Retinal pigment epithelial cell (primary cell): ENCODE measurements at regions not wholly inside any gene's neighbourhood (a gene's known extent, or its start where the extent isn't known, plus 50 kb on each side); places are given as distances from the start of the nearest gene placed in this dataset.
"Not testable (repeated sequence)": the region's sequence is repeated elsewhere in the genome, so short reads cannot be mapped to it uniquely, and the experiment has no call there.

Experiments used
- DNase-seq: peaks from one replicate; pipeline ENCODE4 v3.0.0-alpha.2; 2010; ENCODE audit warnings: low read depth
- H3K4me3 ChIP-seq: 2 replicates; pipeline ENCODE4 v1.5.1; 2011; ENCODE audit warnings: mild to moderate bottlenecking, low read length, control low read depth, moderate library complexity
- TF ChIP-seq, protein P1 (sequence below): conservative IDR thresholded peaks from 2 replicates; pipeline ENCODE4 v1.5.1; 2011; ENCODE audit warnings: low read depth, low read length, control low read depth, inconsistent platforms

DNA sequence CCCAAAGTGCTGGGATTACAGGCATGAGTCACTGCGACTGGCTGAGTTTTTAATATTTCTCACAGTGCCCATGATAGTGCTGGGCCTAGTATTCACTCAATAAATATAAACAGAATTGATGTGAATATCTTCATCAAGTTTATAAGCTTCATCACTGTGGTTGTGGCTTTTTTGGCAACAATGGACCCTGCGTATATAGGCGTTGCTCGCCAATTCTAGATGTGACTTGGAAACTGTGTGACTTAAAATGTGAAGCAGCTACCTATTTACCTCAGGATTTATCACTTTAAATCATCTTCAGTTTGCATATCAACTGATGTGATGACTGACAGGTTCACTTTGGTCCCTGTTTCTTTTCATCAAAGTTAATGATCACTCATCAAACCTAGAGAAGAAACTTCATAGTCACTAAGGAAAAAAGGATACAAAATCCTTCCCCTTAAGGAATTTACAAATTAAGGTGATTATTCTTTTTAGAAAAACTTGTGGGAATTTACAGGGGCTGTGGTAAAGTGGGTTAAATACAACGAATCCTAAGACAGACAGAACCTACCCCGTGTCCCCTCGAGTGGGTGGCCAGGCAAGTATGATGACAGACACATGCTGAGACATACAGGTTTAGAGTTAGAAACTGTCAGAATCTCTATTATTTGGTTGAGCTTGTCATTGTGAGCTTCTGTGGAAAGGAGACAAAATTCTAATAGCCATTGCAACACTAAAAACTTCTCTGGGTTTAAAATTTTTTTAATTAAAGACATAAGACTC lies 101.3 kb downstream of the AKAP11 start:
- no peak overlapping the region for H3K4me3 ChIP-seq
- TF ChIP-seq, protein P1, sequence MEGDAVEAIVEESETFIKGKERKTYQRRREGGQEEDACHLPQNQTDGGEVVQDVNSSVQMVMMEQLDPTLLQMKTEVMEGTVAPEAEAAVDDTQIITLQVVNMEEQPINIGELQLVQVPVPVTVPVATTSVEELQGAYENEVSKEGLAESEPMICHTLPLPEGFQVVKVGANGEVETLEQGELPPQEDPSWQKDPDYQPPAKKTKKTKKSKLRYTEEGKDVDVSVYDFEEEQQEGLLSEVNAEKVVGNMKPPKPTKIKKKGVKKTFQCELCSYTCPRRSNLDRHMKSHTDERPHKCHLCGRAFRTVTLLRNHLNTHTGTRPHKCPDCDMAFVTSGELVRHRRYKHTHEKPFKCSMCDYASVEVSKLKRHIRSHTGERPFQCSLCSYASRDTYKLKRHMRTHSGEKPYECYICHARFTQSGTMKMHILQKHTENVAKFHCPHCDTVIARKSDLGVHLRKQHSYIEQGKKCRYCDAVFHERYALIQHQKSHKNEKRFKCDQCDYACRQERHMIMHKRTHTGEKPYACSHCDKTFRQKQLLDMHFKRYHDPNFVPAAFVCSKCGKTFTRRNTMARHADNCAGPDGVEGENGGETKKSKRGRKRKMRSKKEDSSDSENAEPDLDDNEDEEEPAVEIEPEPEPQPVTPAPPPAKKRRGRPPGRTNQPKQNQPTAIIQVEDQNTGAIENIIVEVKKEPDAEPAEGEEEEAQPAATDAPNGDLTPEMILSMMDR = no peak
- no peak for DNase-seq

DNA sequence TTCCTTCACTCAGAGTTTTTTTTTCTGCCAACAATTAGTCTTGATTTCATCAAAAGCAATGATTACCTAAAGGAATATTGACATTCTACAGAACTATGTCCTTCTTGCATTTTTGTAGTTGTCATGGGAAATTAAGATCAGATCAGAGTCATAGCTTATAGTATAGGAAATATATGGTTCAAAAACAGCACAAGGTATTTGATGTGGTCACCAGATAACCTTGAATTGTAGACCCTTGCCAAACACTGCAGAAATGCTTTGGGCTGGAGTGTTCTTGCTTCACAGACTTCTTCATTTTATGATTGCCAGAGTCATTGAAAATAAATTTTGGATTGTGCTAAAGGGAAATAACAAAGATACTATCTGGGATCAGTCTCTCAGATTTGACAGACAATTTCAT lies 103.7 kb downstream of the AKAP11 start:
- H3K4me3 ChIP-seq = no peak overlapping the region
- TF ChIP-seq, protein P1 = no peak
- no peak for DNase-seq

DNA sequence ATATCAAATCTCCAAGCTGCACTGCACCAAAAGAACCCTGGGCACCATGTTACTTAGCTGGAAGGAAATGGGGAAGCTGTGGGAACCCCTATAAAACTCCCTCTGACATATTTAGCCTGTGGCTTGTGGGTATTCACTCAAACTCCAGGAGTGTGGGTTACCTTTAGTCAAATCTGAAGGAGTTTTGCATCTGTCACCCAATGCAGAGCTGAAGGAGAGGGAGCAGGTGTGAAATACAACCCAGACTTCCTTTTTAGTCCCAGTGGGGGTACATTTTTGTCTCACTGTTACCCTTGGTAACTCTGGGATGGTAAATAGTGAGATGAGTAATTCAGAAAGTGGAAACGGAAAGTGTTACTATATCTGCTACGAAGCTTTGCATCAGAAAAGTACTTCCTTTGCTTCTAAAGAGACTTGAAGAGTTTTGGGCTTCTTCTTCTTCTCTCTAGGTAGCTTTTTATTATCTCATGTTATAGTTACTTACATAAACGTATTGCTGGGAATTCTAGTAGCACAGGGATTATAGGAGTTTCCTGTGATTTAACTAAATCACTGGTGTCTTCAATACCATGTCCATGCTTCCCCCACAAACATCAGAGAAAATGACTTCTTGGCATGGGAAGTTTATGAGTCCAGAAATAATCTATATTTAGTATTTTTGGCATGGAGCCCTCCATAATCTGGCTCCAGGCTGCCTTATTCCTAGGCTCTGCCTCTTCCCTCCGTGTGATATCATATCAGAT lies 105.9 kb downstream of the AKAP11 start:
- H3K4me3 ChIP-seq = no peak overlapping the region
- no peak for DNase-seq
- TF ChIP-seq, protein P1 = no peak

DNA sequence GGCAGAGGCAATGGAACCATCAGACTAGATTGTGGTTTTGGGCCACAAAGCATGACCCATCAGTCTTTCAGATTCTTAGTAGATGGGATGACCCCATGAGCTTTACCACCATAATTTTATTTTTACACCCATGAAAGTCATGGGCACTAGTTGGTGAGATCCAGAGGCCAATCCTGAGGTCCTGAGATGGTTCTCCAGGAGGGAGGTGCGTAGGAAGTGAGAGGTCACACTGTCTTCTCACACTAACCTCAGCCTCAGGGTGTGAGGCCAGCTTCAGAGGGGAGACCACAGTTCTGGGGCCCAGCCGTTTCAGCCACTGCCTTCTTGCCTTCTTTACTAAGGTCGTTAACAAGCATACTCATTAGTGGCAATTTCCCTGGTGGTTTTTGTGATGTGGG lies 106.4 kb downstream of the AKAP11 start:
- no peak for DNase-seq
- TF ChIP-seq, protein P1 = no peak
- H3K4me3 ChIP-seq = no peak overlapping the region

DNA sequence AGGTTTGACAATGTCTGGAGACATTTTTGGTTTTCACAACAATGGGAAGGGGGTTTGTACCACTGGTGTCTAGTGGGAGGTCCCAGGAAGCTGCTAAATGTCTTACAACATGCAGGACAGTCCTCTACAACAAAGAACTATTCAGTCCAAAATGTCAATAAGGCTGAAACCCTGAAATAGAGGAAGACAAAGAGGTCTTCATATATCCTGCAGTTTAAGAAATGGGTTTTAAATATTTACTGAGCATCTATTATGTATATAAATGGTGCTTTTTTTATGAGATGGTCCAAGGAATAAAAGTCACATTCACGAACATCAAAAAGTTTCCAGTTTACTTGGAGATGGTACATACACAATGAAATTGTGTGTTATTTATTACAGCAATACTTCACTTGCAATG lies 107.3 kb downstream of the AKAP11 start:
- TF ChIP-seq, protein P1 = no peak

DNA sequence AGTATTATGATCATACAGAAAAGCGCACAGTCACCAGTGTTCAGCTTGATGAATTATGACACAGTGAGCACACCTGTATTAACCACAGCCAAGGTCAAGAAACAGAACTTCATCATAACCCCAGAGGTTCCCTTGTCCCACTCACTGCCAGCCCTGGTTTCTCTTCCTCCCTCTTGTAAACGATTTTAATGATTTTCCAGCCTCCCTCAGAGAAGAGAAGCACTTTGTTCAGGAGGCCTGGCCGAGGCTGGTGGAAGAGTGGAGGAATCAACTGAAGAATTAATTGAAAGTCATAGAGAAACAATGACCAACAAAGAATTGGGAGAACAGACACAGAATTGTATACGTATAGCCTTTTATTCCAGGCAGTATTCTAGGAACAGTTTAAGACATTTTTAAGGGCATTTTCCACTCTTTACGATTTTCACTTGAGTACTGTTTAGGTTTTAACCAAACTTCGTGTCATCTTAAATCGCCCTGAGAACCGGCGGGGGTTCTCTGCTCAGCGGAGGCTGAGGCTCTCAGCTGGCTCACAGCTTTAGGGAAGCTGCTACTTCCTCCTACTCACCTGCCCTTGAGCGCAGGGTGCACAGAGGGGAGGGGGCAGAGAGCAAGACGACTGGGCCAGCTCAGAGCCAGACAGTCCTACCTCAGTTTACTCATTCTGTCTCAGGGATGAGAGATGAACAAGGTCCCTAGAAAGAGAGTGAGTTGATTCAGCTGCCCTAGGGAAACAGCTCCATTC lies 108.6 kb downstream of the AKAP11 start:
- no peak for DNase-seq
- TF ChIP-seq, protein P1 = no peak
- H3K4me3 ChIP-seq = no peak overlapping the region

More for the DNA sequence above, 107.3 kb downstream of the AKAP11 start:
- H3K4me3 ChIP-seq = no peak overlapping the region
- no peak for DNase-seq

DNA sequence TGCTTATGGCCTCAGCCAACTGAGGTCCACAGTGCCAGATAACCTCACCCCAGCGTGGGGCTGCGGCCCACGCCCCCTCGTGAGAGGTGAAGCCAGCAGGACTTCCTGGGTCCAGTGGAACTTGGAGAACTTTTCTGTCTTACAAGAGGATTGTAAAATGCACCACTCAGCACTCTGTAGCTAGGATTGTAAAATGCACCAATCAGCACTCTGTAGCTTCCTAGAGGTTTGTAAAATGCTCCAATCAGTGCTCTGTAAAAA lies 109.1 kb downstream of the AKAP11 start:
- TF ChIP-seq, protein P1 = no peak
- no peak overlapping the region for H3K4me3 ChIP-seq
- no peak for DNase-seq

DNA sequence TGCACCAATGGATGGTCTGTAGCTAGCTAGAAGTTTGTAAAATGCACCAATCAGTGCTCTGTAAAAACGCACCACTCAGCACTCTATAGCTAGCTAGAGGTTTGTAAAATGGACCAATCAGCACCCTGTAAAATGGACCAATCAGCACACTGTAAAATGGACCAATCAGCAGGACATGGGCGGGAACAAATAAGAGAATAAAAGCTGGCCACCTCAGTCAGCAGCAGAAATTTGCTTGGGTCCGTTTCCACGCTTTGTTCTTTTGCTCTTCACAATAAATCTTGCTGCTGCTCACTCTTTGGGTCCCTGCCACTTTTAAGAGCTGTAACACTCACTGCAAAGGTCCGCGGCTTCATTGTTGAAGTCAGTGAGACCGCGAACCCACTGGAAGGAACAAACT lies 109.5 kb downstream of the AKAP11 start:
- not testable (repeated sequence) for H3K4me3 ChIP-seq, DNase-seq
